ENCODE measurements at regions not wholly inside any gene's neighbourhood (a gene's known extent, or its start where the extent isn't known, plus 50 kb on each side); places are given as distances from the start of the nearest gene placed in this dataset.
A peak's percentile ranks its signal among the peaks of the same experiment; 100 is the strongest.

GRCh38 chr5:101943784-101944183 lies 352.3 kb downstream of the SLCO4C1 start:
- no peak overlapping the region for H3K4me3 ChIP-seq (ENCODE audit: low read depth, low read length)
- FAIRE-seq: no peak
- H3K36me3 ChIP-seq (ENCODE audit: control insufficient read depth, insufficient read depth, low read length): no peaks in the 10 kb centered on the region
- no peak for TF ChIP-seq CTCF (IDR thresholded peaks at IDR 0.05; ENCODE audit: insufficient read depth, low read length, severe bottlenecking)
- DNase-seq (ENCODE audit: low read depth): peak; percentile 55
- H3K27me3 ChIP-seq (ENCODE audit: control insufficient read depth, insufficient read depth, low read length): no peaks in the 10 kb centered on the region

GRCh38 chr5:101942321-101942882 lies 353.7 kb downstream of the SLCO4C1 start:
- Histone ChIP-seq H3K4me3 (ENCODE audit: low read depth, low read length) (no peak overlapping the region), H3K27me3 (ENCODE audit: control insufficient read depth, insufficient read depth, low read length) (no peaks in the 10 kb centered on the region), H3K36me3 (ENCODE audit: control insufficient read depth, insufficient read depth, low read length) (no peaks in the 10 kb centered on the region)
- TF ChIP-seq CTCF (IDR thresholded peaks at IDR 0.05; ENCODE audit: insufficient read depth, low read length, severe bottlenecking): peak; percentile 85
- DNase-seq (ENCODE audit: low read depth) (peak; percentile 52), FAIRE-seq (no peak)

GRCh38 chr5:101937041-101937440 lies 359.0 kb downstream of the SLCO4C1 start:
- no peaks in the 10 kb centered on the region for H3K36me3 ChIP-seq (ENCODE audit: control insufficient read depth, insufficient read depth, low read length)
- DNase-seq (ENCODE audit: low read depth) (no peak), FAIRE-seq (no peak)
- no peaks in the 10 kb centered on the region for H3K27me3 ChIP-seq (ENCODE audit: control insufficient read depth, insufficient read depth, low read length)
- no peak overlapping the region for H3K4me3 ChIP-seq (ENCODE audit: low read depth, low read length)
- no peak for TF ChIP-seq CTCF (IDR thresholded peaks at IDR 0.05; ENCODE audit: insufficient read depth, low read length, severe bottlenecking)

GRCh38 chr5:101935086-101935485 lies 361.0 kb downstream of the SLCO4C1 start:
- no peak overlapping the region for H3K4me3 ChIP-seq (ENCODE audit: low read depth, low read length)
- FAIRE-seq (no peak), DNase-seq (ENCODE audit: low read depth) (no peak)
- no peaks in the 10 kb centered on the region for H3K36me3 ChIP-seq (ENCODE audit: control insufficient read depth, insufficient read depth, low read length)
- H3K27me3 ChIP-seq (ENCODE audit: control insufficient read depth, insufficient read depth, low read length): no peaks in the 10 kb centered on the region
- TF ChIP-seq CTCF (IDR thresholded peaks at IDR 0.05; ENCODE audit: insufficient read depth, low read length, severe bottlenecking): no peak

- FAIRE-seq (no peak), DNase-seq (ENCODE audit: low read depth) (no peak)
- Histone ChIP-seq H3K27me3 (ENCODE audit: control insufficient read depth, insufficient read depth, low read length) (no peaks in the 10 kb centered on the region), H3K36me3 (ENCODE audit: control insufficient read depth, insufficient read depth, low read length) (no peaks in the 10 kb centered on the region), H3K4me3 (ENCODE audit: low read depth, low read length) (no peak overlapping the region)
- TF ChIP-seq CTCF (IDR thresholded peaks at IDR 0.05; ENCODE audit: insufficient read depth, low read length, severe bottlenecking): no peak
Measured at GRCh38 chr5:101932599-101932998, 363.5 kb downstream of the SLCO4C1 start.

- no peak for TF ChIP-seq CTCF (IDR thresholded peaks at IDR 0.05; ENCODE audit: insufficient read depth, low read length, severe bottlenecking)
- DNase-seq (ENCODE audit: low read depth) (no peak), FAIRE-seq (no peak)
- no peaks in the 10 kb centered on the region for H3K27me3 ChIP-seq (ENCODE audit: control insufficient read depth, insufficient read depth, low read length)
- H3K4me3 ChIP-seq (ENCODE audit: low read depth, low read length): no peak overlapping the region
- no peaks in the 10 kb centered on the region for H3K36me3 ChIP-seq (ENCODE audit: control insufficient read depth, insufficient read depth, low read length)
Measured at GRCh38 chr5:101929628-101930027, 366.5 kb downstream of the SLCO4C1 start.

Measured in bronchial epithelial cell (primary cell).